ENCODE measurements at regions not wholly inside any gene's neighbourhood (a gene's known extent, or its start where the extent isn't known, plus 50 kb on each side); places are given as distances from the start of the nearest gene placed in this dataset.

- no peak overlapping the region for H3K27ac Mint-ChIP-seq
- H3K27me3 Mint-ChIP-seq (ENCODE audit: low read depth) = no peaks in the 10 kb centered on the region
- ATAC-seq (replicated peaks in 1 of 2) (no peak), DNase-seq (no peak)
- H3K4me3 Mint-ChIP-seq = no peak overlapping the region
- no peaks in the 10 kb centered on the region for H3K9me3 Mint-ChIP-seq
- no peaks in the 10 kb centered on the region for H3K36me3 Mint-ChIP-seq (ENCODE audit: insufficient read depth in 2 of 2)
- no peaks in the 10 kb centered on the region for H3K4me1 Mint-ChIP-seq (ENCODE audit: low read depth)
Measured at GRCh38 chr2:34104601-34105000, 505.5 kb upstream of the FAM98A start.

GRCh38 chr2:34103437-34103836, 504.3 kb upstream of the FAM98A start:
- ATAC-seq (replicated peaks in 1 of 2) (no peak), DNase-seq (no peak)
- Mint-ChIP-seq H3K27ac (no peak overlapping the region), H3K27me3 (ENCODE audit: low read depth) (no peaks in the 10 kb centered on the region), H3K4me1 (ENCODE audit: low read depth) (no peaks in the 10 kb centered on the region), H3K36me3 (ENCODE audit: insufficient read depth in 2 of 2) (no peaks in the 10 kb centered on the region), H3K4me3 (no peak overlapping the region), H3K9me3 (no peaks in the 10 kb centered on the region)

- no peak overlapping the region for H3K4me3 Mint-ChIP-seq
- ATAC-seq (replicated peaks in 1 of 2) = no peak
- H3K27me3 Mint-ChIP-seq (ENCODE audit: low read depth) = no peaks in the 10 kb centered on the region
- no peaks in the 10 kb centered on the region for H3K4me1 Mint-ChIP-seq (ENCODE audit: low read depth)
- no peaks in the 10 kb centered on the region for H3K36me3 Mint-ChIP-seq (ENCODE audit: insufficient read depth in 2 of 2)
- DNase-seq = no peak
- H3K27ac Mint-ChIP-seq = no peak overlapping the region
- no peaks in the 10 kb centered on the region for H3K9me3 Mint-ChIP-seq
Measured at GRCh38 chr2:34102339-34102738, 503.2 kb upstream of the FAM98A start.

GRCh38 chr2:34099377-34099776, 500.3 kb upstream of the FAM98A start:
- ATAC-seq (replicated peaks in 1 of 2) (no peak), DNase-seq (no peak)
- H3K27ac Mint-ChIP-seq = no peak overlapping the region
- no peaks in the 10 kb centered on the region for H3K9me3 Mint-ChIP-seq
- H3K36me3 Mint-ChIP-seq (ENCODE audit: insufficient read depth in 2 of 2) = no peaks in the 10 kb centered on the region
- H3K27me3 Mint-ChIP-seq (ENCODE audit: low read depth) = no peaks in the 10 kb centered on the region
- H3K4me3 Mint-ChIP-seq = no peak overlapping the region
- H3K4me1 Mint-ChIP-seq (ENCODE audit: low read depth) = no peaks in the 10 kb centered on the region

- Mint-ChIP-seq H3K36me3 (ENCODE audit: insufficient read depth in 2 of 2) (no peaks in the 10 kb centered on the region), H3K9me3 (no peaks in the 10 kb centered on the region), H3K4me1 (ENCODE audit: low read depth) (no peaks in the 10 kb centered on the region), H3K27me3 (ENCODE audit: low read depth) (no peaks in the 10 kb centered on the region), H3K27ac (no peak overlapping the region), H3K4me3 (no peak overlapping the region)
- ATAC-seq (replicated peaks in 1 of 2) (no peak), DNase-seq (no peak)
Measured at GRCh38 chr2:34098256-34098655, 499.2 kb upstream of the FAM98A start.

- H3K9me3 Mint-ChIP-seq = no peaks in the 10 kb centered on the region
- no peak overlapping the region for H3K27ac Mint-ChIP-seq
- no peaks in the 10 kb centered on the region for H3K27me3 Mint-ChIP-seq (ENCODE audit: low read depth)
- ATAC-seq (replicated peaks in 1 of 2) (no peak), DNase-seq (peak; percentile 31 to 44)
- H3K36me3 Mint-ChIP-seq (ENCODE audit: insufficient read depth in 2 of 2) = no peaks in the 10 kb centered on the region
- no peak overlapping the region for H3K4me3 Mint-ChIP-seq
- no peaks in the 10 kb centered on the region for H3K4me1 Mint-ChIP-seq (ENCODE audit: low read depth)
Measured at GRCh38 chr2:34096562-34097171, 497.6 kb upstream of the FAM98A start.

GRCh38 chr2:34093790-34094189, 494.7 kb upstream of the FAM98A start:
- Mint-ChIP-seq H3K27ac (no peak overlapping the region), H3K27me3 (ENCODE audit: low read depth) (no peaks in the 10 kb centered on the region), H3K9me3 (no peaks in the 10 kb centered on the region), H3K36me3 (ENCODE audit: insufficient read depth in 2 of 2) (no peaks in the 10 kb centered on the region), H3K4me3 (no peak overlapping the region), H3K4me1 (ENCODE audit: low read depth) (no peaks in the 10 kb centered on the region)
- no peak for DNase-seq
- ATAC-seq (replicated peaks in 1 of 2) = no peak

GRCh38 chr2:34070196-34070595, 471.1 kb upstream of the FAM98A start:
- ATAC-seq (replicated peaks in 1 of 2) (no peak), DNase-seq (no peak)
- Mint-ChIP-seq H3K9me3 (peaks cover 0 to 3% of the 10 kb centered on the region in 2 donors), H3K4me3 (no peak overlapping the region), H3K4me1 (ENCODE audit: low read depth) (no peaks in the 10 kb centered on the region), H3K27ac (no peak overlapping the region), H3K27me3 (ENCODE audit: low read depth) (no peaks in the 10 kb centered on the region), H3K36me3 (ENCODE audit: insufficient read depth in 2 of 2) (no peaks in the 10 kb centered on the region)

GRCh38 chr2:34069604-34070003, 470.5 kb upstream of the FAM98A start:
- Mint-ChIP-seq H3K27ac (no peak overlapping the region), H3K27me3 (ENCODE audit: low read depth) (no peaks in the 10 kb centered on the region), H3K4me3 (no peak overlapping the region), H3K36me3 (ENCODE audit: insufficient read depth in 2 of 2) (no peaks in the 10 kb centered on the region), H3K9me3 (peaks cover 0 to 3% of the 10 kb centered on the region in 2 donors), H3K4me1 (ENCODE audit: low read depth) (no peaks in the 10 kb centered on the region)
- DNase-seq (no peak), ATAC-seq (replicated peaks in 1 of 2) (no peak)

GRCh38 chr2:34050413-34050812, 451.3 kb upstream of the FAM98A start:
- no peaks in the 10 kb centered on the region for H3K9me3 Mint-ChIP-seq
- no peaks in the 10 kb centered on the region for H3K4me1 Mint-ChIP-seq (ENCODE audit: low read depth)
- H3K27ac Mint-ChIP-seq = no peak overlapping the region
- ATAC-seq (replicated peaks in 1 of 2) (no peak), DNase-seq (no peak)
- H3K36me3 Mint-ChIP-seq (ENCODE audit: insufficient read depth in 2 of 2) = no peaks in the 10 kb centered on the region
- H3K4me3 Mint-ChIP-seq = no peak overlapping the region
- no peaks in the 10 kb centered on the region for H3K27me3 Mint-ChIP-seq (ENCODE audit: low read depth)

- H3K4me1 Mint-ChIP-seq (ENCODE audit: low read depth) = no peaks in the 10 kb centered on the region
- H3K9me3 Mint-ChIP-seq = no peaks in the 10 kb centered on the region
- no peak overlapping the region for H3K27ac Mint-ChIP-seq
- no peaks in the 10 kb centered on the region for H3K27me3 Mint-ChIP-seq (ENCODE audit: low read depth)
- no peaks in the 10 kb centered on the region for H3K36me3 Mint-ChIP-seq (ENCODE audit: insufficient read depth in 2 of 2)
- no peak overlapping the region for H3K4me3 Mint-ChIP-seq
- DNase-seq (no peak), ATAC-seq (replicated peaks in 1 of 2) (no peak)
Measured at GRCh38 chr2:34045101-34045655, 446.1 kb upstream of the FAM98A start.

GRCh38 chr2:34037886-34038285, 438.8 kb upstream of the FAM98A start:
- no peaks in the 10 kb centered on the region for H3K36me3 Mint-ChIP-seq (ENCODE audit: insufficient read depth in 2 of 2)
- H3K4me3 Mint-ChIP-seq = no peak overlapping the region
- ATAC-seq (replicated peaks in 1 of 2) = no peak
- no peak for DNase-seq
- H3K27ac Mint-ChIP-seq = no peak overlapping the region
- no peaks in the 10 kb centered on the region for H3K9me3 Mint-ChIP-seq
- H3K4me1 Mint-ChIP-seq (ENCODE audit: low read depth) = no peaks in the 10 kb centered on the region
- H3K27me3 Mint-ChIP-seq (ENCODE audit: low read depth) = no peaks in the 10 kb centered on the region

- Mint-ChIP-seq H3K4me1 (ENCODE audit: low read depth) (no peaks in the 10 kb centered on the region), H3K4me3 (no peak overlapping the region), H3K36me3 (ENCODE audit: insufficient read depth in 2 of 2) (no peaks in the 10 kb centered on the region), H3K27me3 (ENCODE audit: low read depth) (no peaks in the 10 kb centered on the region), H3K27ac (no peak overlapping the region), H3K9me3 (no peaks in the 10 kb centered on the region)
- DNase-seq (no peak), ATAC-seq (replicated peaks in 1 of 2) (no peak)
Measured at GRCh38 chr2:34037157-34037556, 438.1 kb upstream of the FAM98A start.

- ATAC-seq (replicated peaks in 1 of 2) = no peak
- Mint-ChIP-seq H3K4me3 (no peak overlapping the region), H3K9me3 (no peaks in the 10 kb centered on the region), H3K4me1 (ENCODE audit: low read depth) (no peaks in the 10 kb centered on the region), H3K27me3 (ENCODE audit: low read depth) (no peaks in the 10 kb centered on the region), H3K36me3 (ENCODE audit: insufficient read depth in 2 of 2) (no peaks in the 10 kb centered on the region), H3K27ac (no peak overlapping the region)
- DNase-seq = no peak
Measured at GRCh38 chr2:34031097-34031496, 432.0 kb upstream of the FAM98A start.
